COLO668 (cell line): ENCODE measurements at regions not wholly inside any gene's neighbourhood (a gene's known extent, or its start where the extent isn't known, plus 50 kb on each side); places are given as distances from the start of the nearest gene placed in this dataset.

Experiments used
- DNase-seq: peaks from one replicate; lab custom pipeline; 2025; ENCODE audit not compliant: unreplicated experiment; lab: John Stamatoyannopoulos, UW

DNA sequence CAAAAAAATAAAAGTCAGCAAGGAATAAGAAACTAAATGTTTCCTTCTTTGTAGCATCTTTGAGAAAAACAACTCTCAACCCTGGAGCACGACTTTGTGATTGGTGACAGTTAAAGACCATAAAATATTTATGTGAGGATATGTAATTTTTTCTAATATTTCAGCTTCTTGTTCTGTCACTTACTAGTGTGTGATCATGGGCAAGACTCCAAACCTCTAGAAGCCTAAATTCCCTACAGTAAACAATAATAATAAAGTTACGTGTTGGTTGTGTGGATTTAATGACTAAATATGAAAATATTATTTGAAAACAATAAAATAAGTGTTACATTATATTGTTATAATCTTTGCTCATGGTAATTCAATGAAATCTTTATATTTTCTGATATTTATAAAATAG lies 735.6 kb upstream of the MARCKS start:
- no peak for DNase-seq

DNA sequence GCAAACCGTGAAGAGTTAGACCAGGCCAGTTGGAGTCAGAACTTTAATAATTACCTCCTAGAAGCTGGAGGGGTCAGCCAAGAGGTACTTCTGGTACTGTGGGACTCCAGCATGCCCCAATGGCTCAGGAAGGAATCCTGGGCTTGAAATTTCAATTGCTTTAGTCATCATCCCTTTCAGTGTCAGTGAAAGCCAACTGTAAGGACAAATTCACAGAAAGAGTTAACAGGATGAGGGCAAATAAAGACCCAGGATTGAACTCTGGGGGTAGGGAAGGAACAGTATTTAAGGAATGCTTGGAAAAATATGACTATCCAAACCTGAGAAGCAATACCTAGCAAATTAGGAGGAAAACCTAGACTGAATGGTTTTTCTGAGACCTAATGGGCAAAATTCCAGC lies 735.1 kb upstream of the MARCKS start:
- DNase-seq, result no peak

DNA sequence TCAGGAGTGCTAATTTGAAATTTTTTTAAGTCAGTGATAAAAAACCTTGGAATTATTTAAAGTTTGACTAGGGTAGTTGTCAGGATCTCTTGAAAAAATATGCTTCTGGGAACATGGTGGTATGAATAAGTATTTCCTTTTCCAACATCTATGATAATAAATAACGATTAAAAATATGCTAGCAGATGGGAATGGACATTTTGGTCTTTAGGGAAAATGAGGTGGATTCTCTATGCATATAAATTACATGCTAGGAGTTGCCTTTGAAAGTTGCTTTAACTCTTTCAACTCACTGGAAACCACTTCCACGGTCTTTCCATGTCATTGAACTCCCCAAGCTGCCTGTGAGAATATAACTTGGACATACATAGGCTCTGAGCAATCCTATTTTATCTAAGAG lies 731.5 kb upstream of the MARCKS start:
- no peak for DNase-seq

DNA sequence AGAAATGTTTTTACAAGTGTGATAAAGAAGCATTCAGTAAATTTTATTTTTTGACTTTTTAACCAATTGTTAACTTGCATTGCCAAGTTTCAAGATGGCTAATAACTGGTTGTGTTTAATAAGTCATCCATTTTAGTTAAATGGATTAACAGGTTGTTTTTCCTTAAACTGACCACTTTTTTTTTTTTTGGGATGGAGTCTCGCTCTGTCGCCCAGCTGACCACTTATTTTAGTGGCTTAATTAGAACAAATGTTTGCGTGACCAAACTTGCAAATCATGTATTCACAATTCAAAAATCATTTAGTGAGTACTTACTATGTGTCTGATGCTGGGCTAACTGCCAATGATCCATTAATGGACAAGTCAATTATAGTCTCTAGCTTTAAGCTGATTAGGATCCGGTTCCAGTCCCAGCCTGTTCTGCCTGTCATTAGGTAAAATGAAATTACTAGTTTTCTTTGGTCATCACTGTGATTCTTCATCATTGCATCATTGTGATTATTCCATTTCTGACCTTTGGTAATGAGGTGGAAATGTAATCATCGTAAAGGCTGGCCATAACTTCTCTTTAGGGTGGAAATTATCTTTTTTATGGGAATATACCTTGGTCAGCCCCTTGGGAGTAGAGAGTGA lies 729.2 kb upstream of the MARCKS start:
- DNase-seq, result no peak

DNA sequence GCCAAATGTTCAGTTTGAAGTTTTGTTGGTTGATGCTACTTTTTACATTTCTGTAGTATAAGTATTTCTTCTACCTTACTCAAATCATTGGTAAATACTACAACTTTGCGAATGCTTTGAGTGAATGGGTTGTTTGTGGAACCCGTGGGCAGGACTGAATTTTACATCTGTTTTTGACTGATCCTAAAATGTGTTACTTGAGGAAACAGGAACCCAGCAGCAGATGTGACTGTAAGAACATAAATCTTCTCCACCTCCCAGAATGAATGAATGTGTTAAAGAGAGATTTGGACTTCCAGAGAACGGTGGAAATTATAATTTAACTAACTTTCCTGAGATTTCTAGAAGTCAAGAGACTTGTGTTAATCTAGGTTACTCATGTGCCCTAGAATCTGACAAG lies 728.5 kb upstream of the MARCKS start:
- DNase-seq, result no peak

DNA sequence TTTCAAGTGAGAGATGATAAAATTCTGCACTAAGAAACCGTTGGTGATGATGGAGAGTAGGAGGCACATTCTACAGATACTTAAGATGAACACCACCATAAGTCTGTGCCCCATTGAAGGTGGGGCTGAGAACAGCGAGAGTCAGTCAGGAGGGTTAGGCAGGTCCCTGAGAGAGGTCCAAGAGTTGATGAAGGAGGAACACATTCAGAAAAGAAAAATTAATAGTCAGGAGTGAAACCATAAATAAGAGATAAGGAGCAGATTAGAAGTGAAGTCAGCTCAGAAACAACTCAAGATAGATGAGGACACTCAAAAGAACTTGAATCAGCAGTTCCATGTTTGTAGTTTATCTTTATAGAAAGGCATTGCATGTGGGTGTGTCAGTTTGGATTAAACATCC lies 727.2 kb upstream of the MARCKS start:
- no peak for DNase-seq

DNA sequence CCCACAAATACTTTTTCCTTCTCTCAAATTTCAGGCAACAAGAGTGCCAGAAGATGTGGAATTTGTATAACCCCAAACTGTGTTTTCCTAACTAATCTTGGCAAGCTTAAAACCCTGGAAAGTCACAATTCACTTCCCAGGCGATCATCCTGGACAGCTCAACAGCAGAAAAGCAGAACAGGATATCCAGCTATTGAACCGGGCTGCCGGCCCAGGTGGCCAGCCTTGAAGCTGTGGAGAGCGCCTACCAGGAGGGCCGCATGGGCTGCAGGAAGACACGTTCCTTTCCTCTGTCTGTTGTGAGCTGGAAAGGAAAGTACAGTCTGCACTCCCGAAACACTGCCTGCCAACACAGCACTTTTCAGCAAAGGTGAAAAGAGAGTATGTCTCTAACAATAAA lies 719.7 kb upstream of the MARCKS start:
- no peak for DNase-seq

DNA sequence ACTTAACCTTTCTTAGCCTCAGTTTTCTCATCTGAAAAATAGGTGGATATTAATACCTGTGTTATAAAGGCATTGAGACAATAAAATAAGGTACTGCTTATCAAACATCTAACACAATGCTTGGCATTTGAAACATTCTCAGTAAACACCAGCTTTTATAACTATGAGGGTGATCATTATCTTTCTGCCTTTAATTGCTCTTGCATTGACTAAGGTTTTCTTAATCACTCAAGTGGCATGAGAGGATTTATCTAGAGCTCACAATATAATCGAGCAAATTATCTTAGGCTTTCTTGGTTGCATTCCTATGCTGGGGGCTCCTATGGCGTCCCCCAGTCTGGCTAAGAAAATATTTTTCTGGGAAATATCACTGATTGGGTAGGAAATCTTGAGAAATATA lies 716.4 kb upstream of the MARCKS start:
- DNase-seq, result no peak

DNA sequence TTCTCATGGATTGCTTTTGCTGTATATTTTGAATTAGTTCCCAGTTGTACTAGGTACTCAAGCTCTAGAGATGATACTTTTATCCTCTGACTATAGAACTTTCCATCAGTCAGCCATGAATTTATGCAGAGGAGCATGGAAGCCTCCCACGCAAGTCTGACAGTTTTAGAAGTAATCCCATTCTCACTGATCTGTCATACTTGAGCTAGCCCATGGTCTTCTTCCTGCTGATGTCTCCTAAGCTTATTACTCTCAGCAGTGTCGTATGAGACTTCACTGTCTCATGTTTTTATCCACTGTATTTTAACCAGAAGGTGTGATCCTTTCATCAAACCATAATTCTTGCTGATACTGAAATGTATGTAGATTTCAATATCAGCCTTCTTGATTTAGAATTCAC lies 715.2 kb upstream of the MARCKS start:
- no peak for DNase-seq

DNA sequence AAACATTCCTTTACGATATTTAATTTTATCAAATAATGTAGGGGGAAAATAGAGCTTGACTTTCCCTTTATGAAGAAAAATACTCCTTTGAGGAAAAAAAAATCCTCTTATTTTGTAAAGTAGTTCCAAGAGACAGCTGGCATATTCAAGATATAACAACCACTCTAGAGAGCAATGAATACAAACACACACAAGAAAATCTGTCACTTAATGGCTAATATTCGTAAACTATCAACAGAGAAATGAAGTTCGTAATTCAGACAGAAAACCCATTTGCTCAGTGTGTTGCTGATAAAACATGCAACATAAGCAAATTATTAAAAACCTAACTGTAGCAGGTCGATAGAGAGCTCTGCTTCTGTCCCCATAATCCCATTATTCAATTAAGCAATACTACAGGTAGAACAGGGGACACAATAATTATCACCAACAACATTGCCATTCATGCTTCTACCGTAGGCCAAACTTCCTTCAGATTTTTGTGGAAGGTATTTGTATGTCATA lies 714.4 kb upstream of the MARCKS start:
- no peak for DNase-seq

DNA sequence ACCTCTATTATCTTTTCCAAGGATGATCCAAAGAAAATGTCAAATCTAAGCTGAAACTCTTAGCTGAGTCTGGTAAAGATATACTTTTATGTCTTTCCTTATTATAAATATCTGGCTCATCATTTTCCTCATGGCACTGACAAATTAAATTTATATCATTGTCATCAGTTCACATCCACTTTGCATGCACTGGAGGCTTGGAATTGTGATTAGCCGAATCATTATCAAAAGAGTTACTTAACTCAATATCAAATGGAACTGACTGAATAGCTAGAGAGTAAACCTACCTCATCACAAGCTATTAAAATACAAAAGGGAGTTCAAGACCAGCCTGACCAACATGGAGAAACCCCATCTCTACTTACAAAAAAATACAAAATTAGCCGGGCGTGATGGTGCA lies 713.9 kb upstream of the MARCKS start:
- no peak for DNase-seq

DNA sequence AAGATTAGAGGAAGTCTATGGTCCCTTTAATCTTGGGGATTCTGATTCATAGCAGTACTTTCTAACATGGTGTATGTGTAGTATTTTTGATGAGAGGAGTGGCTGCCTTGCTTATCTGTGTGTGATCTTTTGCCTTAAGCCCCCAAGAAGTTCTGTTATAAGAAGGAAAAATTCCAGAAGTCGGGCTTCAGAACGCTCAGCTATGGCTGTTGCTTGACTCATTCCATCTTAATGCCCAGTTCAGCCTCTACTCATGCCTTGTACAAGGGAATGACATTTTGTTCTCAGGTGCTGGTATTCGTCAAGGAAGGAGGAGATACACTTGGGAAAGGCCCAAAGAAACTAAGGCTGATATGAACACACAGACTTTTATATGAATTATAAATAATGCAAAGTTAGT lies 713.0 kb upstream of the MARCKS start:
- DNase-seq, result no peak

DNA sequence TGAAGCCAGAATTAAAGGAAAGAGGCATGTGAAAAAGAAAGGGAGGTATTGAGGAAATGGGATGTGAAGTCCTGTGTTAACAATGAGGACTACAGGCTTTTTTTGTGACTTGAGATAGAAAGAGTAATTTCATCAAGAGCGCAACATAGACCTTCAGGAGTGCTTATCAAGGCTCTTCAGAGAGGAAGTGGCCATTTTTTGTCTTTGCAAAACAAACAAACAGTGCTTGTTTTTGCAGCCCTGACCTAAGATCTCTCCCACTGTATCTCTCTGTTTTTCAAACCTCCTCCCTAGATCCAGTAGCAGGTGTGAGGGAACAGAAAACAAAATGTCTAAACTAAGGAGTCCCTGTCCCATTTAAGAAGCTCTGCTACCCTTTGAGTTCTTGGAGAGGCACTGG lies 710.3 kb upstream of the MARCKS start:
- DNase-seq, result no peak

DNA sequence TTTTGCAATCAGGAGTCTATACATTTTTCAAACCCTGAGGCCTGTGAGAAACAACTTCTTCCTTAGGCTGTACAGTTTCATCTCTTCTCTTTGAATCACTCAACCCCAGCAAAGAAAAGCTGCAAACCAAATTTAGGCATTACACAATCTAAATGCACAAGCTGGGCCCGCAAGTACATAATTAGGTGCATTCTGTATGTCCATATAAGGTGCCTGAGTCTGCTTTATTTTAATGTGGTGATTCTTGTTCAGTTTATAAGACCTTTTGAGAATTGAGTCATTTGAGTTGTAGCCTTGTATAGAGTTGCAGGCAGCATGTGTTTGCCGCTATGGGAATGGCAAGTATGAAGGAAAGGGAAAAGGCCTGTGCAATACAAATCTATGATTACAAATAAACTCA lies 709.6 kb upstream of the MARCKS start:
- DNase-seq, result no peak

DNA sequence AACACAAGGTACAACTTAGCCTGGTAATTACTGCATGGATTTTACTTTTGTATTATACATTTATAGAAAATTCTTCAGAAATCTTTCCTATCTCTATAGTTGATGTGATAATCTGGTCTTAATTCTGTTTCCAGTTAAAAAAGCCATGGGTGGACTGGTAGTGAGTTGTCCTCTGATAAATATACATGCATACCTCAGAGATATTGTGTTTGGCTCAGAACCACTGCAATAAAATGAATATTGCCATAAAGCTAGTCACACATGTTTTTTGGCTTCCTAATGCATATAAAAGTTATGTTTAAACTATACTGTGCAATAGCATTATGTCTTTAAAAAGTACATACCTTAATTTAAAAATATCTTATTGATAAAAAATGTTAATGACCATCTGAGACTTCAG lies 708.6 kb upstream of the MARCKS start:
- DNase-seq, result no peak

DNA sequence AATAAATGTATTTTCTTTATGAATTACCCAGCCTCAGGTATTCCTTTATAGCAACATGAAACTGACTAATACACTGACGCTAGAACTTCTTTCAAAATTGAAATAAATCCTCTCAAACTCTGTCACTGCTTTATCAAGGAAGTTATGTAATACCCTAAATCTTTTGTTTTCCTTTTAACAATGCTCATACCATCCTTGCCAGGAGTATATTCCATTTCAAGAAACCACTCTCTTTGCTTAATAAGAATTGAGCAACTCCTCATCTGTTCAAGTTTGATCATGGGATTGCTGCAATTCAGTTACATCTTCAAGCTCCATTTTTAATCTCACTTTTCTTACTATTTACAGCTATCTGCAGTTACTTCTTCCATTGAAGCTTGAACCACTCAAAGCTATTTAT lies 707.6 kb upstream of the MARCKS start:
- DNase-seq, result no peak

DNA sequence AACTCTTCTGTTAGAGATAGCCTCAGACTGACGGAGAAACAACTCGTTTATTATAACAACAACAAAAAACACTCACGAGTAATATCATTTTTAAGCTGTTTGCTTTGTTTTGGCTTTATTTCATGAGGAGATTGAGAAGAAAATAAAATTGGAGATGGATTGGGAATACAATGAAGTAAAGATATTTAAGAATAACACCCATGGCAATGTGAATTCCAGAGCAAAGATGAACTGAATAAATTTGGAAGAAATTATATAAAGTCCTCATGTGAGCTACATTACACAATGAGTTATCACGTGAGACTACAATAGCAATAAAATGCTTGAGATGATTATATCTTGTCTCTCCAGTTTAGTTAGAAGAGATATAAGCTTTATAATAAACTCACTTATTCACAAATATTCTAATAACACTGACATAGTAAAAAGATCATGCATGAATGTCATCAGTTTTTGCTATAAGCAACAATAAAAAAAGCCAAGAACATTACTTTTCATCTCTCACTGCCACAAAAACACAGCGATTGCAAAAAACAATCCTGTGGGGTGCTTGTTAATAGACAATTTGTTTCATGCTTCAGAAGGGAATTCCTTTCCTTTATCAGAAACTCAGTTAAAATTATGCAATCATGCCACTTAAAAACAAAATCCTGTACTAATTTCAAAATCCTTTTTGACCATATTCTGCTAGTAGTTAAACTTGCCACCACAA lies 696.7 kb upstream of the MARCKS start:
- DNase-seq, result no peak

DNA sequence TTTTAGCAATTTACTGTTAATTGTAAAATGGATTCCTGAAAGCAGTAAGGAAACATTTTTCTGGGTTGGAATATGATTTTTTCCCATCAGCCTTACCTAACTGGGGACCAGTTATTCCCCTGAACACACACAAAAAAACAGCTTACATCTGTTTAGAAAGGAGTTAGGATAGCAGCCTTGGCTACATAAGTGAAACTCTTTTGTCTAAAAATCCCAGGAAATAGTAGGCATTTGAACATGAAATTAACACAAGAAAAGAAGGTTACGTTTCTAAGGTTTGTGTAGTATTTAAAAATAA lies 696.2 kb upstream of the MARCKS start:
- no peak for DNase-seq

DNA sequence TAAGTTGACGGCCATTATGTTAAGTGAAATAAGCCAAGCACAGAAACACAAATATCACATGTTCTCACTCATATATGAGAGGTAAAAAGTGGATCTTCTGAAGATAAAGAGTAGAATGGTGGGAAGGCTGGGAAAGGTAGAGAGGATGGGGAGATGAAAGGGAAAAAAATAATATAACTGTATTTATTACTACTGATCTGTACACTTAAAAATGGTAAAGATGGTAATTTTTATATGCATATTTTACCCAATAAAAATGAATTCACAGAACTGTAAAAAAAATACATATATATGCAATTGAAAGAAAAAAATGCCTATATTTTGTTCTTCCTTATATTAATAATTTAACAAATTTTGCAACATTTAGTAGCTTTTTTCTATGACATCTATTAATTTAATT lies 694.4 kb upstream of the MARCKS start:
- DNase-seq, result no peak

DNA sequence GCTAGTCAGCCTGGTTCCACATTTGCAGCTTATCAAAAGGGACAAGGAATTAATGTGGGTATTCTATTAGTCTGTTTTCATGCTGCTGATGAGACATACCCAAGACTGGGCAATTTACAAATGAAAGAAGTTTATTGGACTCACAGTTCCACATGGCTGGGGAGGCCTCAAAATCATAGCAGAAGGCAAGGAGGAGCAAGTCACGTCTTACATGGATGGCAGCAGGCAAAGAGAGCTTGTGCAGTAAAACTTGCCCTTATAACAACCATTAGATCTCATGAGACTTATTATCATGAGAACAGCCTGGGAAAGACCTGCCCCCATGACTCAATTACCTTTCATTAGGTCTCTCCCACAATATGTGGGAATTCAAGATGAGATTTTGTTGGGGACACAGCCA lies 689.1 kb upstream of the MARCKS start:
- no peak for DNase-seq

DNA sequence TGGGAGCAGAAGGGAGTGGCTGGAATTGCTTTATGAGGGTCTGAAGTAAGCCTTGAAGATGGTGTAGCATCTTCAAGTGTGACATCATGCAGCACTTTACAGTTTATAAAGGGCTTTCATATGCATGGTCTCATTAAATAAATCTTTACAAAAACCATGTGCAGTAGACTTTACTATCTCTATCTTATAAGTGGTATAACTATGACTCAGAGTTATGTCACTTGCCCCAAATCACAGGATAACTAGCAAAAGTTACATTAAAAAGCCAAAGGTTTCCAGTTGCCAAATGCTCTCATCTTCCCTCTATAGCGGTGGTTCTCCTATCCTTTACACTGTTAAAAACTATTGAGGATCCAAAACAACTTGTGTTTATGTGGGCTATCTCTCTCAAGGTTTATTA lies 687.7 kb upstream of the MARCKS start:
- DNase-seq, result no peak

DNA sequence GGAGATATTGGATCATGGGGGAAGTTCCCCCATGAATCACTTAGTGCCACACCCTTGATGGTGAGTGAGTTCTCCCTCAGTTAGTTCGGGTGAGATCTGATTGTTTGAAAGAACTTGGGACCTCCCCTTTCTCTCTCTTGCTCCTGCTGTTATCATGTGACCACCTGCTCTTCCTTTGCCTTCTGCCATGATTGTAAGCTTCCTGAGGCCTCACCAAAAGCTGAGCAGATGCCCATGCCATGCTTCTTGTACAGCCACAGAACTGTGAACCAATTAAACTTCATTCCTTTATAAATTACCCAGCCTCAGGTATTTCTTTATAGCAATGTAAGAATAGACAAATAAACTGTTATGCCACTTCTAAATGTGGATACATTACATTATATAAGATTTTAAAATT lies 686.7 kb upstream of the MARCKS start:
- DNase-seq, result no peak

DNA sequence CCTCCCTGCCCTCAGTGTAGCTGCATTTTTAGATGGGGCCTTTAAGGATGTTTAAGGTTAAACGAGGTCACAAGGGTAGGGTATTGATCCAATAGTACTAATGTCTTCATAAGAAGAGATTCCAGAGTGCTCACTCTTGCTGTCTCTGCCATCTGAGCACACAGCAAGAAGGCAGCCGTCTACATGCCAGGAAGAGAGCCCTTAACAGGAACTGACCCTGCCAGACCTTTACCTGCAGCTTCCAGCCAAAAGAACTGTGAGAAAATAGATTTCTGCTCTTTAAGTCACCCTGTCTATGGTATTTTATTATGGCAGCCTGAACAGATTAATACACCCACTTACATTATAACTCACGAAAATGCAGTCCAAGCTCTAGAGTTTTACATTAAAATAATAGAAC lies 685.3 kb upstream of the MARCKS start:
- DNase-seq, result peak; percentile 2
